ENCODE measurements at regions not wholly inside any gene's neighbourhood (a gene's known extent, or its start where the extent isn't known, plus 50 kb on each side); places are given as distances from the start of the nearest gene placed in this dataset.

GRCh38 chr20:53891306-53891894, 179.0 kb downstream of the BCAS1 start:
- DNase-seq (ENCODE audit: low read depth), result no peak
- TF ChIP-seq CTCF (IDR thresholded peaks at IDR 0.05; ENCODE audit: control insufficient read depth, extremely low read depth, insufficient read depth), result no peak
- H3K4me3 ChIP-seq (ENCODE audit: low read depth, low read length), result no peak overlapping the region

- TF ChIP-seq CTCF (IDR thresholded peaks at IDR 0.05; ENCODE audit: control insufficient read depth, extremely low read depth, insufficient read depth), result no peak
- DNase-seq (ENCODE audit: low read depth), result no peak
- H3K4me3 ChIP-seq (ENCODE audit: low read depth, low read length), result no peak overlapping the region
Observed at GRCh38 chr20:53890443-53891305, 179.7 kb downstream of the BCAS1 start.

- DNase-seq (ENCODE audit: low read depth), result no peak
- H3K4me3 ChIP-seq (ENCODE audit: low read depth, low read length), result no peak overlapping the region
- no peak for TF ChIP-seq CTCF (IDR thresholded peaks at IDR 0.05; ENCODE audit: control insufficient read depth, extremely low read depth, insufficient read depth)
Observed at GRCh38 chr20:53889411-53890148, 180.8 kb downstream of the BCAS1 start.

GRCh38 chr20:53888951-53889350, 181.4 kb downstream of the BCAS1 start:
- DNase-seq (ENCODE audit: low read depth), result no peak
- no peak for TF ChIP-seq CTCF (IDR thresholded peaks at IDR 0.05; ENCODE audit: control insufficient read depth, extremely low read depth, insufficient read depth)

GRCh38 chr20:53888510-53888909, 181.9 kb downstream of the BCAS1 start:
- H3K4me3 ChIP-seq (ENCODE audit: low read depth, low read length), result no peak overlapping the region
- DNase-seq (ENCODE audit: low read depth), result no peak
- no peak for TF ChIP-seq CTCF (IDR thresholded peaks at IDR 0.05; ENCODE audit: control insufficient read depth, extremely low read depth, insufficient read depth)

More at GRCh38 chr20:53888951-53889350, 181.4 kb downstream of the BCAS1 start:
- no peak overlapping the region for H3K4me3 ChIP-seq (ENCODE audit: low read depth, low read length)

GRCh38 chr20:53887973-53888372, 182.4 kb downstream of the BCAS1 start:
- no peak overlapping the region for H3K4me3 ChIP-seq (ENCODE audit: low read depth, low read length)
- no peak for TF ChIP-seq CTCF (IDR thresholded peaks at IDR 0.05; ENCODE audit: control insufficient read depth, extremely low read depth, insufficient read depth)
- DNase-seq (ENCODE audit: low read depth), result no peak

Data from LNCaP clone FGC (cell line).